Activated T-helper 1 cell treated with Interleukin-2 at 50 U/mL for 16 hours (primary cell): ENCODE measurements at regions not wholly inside any gene's neighbourhood (a gene's known extent, or its start where the extent isn't known, plus 50 kb on each side); places are given as distances from the start of the nearest gene placed in this dataset.

Source experiments
- DNase-seq: peaks from one replicate; pipeline ENCODE4 v3.0.0-alpha.2; 2020; ENCODE audit warnings: low read depth

DNA sequence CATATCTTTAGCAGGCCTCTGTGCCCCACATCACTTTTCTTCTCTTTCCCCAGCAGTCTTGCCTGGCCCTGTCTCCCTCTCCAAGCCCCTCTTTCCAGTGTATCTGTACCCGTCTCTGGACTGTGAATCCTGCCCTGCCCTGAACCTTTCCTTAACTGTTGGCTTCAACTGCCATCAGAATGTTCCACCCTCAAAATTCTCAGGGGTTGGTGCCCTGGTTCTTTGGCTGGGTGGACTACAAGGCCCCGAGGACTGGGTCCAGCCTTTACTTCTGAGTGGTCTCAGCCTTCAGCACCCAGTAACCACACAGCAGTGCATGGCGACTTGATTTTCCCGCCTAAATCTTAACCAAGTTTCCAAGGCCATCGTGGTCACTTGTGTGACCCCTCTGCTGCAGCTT is 333.5 kb upstream of the RGMA start:
- no peak for DNase-seq

DNA sequence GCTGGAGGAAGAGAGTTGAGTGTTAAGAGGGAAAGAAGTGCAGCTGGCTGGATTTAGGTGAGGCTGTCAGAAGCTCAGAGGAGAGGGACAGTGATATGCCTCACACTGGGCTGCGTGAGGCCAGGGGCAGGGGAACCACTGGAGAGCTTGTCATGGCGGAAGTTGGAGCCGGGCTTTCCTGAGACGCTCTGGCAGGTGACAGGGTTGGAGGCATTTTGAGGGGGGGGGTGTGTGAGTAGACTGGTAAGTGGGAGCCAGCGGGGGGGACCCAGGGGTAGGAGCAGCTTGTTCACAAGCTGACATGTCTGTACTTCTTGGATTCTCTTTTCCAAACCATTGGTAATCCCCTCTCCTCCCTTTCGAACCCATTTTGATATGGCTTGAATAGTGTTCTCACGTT is 331.5 kb upstream of the RGMA start:
- DNase-seq: no peak

DNA sequence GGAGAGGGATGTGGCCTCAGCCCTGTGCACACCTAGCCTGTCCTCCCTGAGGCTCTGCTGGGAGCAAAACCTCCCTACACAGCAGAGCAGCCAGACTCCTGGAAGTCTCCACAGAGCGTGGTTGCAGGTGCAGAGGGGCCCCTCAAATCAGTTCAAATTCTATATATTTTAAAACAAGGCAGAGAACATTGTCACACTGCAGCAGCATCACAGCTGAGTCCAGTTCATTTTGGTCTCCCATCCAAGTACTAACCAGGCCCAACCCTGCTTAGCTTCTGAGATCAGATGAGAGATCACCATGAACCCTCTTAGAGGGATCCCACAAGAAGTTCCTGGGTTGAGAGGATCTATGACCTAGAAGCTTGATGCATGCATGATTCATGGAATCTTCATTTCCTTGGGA is 331.0 kb upstream of the RGMA start:
- DNase-seq: no peak

DNA sequence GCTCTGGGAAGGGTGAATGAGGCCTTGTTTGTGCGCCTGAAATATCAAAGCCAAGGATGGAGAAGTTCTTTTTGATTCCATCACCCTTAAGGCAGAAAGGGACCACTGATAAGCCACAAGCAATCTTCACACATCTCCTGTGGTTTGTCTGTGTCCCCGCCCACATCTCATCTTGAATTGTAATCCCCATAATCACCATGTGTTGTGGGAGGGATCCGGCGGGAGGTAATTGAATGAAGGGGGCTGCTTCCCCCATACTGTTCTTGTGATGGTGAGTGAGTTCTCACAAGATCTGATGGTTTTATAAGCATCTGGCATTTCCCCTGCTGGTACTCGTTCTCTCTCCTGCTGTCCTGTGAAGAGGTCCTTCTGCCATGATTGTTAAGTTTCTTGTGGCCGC is 329.6 kb upstream of the RGMA start:
- DNase-seq: no peak

DNA sequence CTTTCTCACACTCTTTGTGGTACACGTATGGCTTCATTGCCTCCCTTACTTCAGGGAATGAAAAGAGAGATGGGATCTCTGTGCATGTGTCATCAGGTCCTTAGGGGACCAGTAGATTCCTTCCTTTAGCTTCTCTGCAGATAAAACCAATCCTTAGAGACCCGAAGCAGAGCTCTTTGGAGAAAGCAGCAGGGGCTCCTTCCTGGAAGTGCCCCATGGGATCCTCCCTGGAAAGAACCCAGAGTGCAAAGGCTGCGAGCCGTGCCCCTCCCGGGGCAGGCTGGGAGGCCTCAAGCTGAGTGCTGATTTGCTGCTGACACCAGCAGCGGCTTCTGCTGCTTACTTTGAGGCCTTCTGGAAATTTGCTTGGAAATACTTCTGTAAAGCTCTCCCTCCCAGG is 328.6 kb upstream of the RGMA start:
- no peak for DNase-seq

DNA sequence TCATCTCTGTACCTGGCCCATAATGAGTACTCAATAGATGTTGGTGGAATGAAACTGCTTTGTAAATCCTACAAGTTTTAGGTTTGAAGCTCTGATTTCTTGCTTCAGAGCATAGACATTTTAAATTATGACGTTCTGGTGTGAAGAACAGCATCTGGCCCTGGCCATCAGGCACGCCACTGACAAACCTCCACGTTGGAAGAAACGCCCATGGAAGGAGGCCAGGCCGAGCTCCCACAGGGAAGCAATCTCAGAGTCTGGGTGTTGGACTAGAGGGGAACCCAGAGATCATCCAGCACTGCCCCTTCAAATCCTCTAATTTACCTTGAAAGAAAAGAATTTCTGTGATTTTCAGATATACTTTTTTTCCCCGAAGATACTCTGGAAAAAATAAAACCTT is 328.1 kb upstream of the RGMA start:
- DNase-seq: no peak

DNA sequence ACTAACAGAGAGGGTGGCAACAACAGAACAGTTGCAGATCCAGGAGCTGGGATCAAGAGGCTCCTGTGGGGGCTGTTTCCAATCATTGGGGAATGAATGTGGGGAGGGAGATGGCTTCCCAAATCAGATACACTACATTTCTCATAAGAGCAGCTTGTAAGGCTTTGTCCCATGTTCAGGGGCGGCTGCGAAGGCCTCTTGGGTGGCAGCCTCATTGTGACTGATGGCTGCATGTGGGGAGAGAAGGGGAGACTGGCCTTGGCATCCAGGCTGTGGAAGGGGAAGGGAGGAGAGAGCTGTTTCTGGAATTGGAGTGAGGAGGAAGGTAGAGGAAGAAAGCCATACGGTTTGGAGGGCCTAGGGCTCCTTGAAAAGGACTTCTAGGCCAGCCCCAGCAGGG is 326.6 kb upstream of the RGMA start:
- no peak for DNase-seq

DNA sequence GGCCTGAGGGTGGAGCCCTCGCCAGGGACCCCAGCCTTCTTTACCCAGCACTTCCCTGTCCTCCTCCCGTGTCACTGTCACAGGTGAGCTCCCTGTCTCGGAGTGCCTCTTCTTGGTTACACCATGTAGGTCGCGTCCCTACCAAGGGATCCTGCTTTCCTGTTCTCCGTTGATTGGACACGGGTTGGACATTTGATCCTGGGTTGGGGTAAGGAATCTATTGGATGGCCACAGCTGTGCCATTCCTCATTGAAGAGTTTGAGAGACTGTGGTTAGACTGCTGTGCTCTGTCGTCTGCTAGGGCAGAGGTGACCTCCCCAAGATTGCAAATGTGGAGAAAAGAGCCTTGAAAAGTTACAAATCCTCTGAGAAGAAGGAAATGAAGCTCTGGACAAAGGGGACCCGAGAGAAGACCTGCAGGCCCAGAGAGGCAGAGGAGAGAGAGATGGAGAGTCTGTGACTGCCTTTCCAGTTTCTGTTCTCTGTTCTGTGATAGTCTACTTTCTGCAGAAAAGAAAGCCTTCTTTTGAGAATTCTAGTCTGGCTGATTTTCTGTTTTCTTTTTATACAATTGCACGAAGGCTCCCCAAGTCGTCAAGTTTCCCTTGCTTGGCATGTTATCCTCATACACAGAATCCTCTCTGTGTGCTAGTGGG is 325.7 kb upstream of the RGMA start:
- no peak for DNase-seq

DNA sequence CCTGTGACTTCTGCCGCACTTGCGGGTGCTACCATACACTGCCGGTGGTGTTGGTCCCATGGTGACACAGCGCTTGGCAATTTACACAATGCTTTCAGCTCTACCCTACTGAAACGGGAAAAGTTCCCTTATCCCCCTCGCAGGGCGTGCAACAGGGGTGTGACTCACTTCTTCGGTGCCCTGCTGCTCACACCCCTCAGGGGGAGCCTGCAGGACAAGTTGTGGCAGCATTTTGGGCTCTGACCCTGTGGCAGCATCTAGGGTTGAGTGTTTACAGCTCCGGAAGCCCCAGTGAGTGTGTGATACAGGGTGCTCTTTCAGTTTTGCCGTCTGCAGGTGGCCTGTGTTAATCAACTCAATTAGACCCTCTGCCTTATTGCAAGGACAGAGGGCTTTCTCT is 324.7 kb upstream of the RGMA start:
- no peak for DNase-seq

DNA sequence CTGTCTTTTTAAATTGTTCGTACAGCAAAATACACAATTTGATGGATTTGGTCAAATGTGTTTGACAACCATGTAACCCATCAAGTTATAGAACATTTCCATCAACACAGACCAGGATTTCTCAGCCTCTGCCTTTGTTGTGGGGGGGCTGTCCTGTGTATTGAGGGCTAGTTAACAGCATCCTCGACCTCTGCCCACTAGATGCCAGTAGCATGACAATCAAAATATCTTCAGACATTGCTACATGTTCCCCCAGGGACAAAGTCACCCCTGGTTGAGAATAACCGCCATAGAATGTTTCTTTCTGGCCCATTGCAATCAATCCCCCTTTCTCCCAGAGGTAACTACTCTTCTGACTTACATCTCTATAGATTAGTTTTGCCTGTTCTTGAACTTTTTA is 310.1 kb upstream of the RGMA start:
- DNase-seq: no peak

DNA sequence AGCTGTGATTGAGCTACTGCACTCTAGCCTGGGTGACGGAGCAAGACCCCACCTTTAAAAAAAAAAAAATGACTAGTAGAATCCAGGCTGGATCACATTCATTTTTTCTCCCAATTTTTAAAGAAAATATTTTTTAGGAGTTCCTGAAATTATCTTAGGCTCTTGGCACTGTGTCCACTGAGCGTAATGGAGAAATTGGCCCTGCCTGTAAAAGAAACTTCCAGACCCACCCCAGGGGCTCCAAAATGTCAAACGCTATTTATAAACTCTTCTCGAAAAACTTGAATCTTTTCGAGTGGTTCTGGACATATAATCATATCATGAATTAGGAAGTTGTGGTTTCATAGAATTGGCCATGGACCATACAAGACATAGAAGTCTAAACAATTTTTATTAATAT is 300.2 kb upstream of the RGMA start:
- DNase-seq: no peak

DNA sequence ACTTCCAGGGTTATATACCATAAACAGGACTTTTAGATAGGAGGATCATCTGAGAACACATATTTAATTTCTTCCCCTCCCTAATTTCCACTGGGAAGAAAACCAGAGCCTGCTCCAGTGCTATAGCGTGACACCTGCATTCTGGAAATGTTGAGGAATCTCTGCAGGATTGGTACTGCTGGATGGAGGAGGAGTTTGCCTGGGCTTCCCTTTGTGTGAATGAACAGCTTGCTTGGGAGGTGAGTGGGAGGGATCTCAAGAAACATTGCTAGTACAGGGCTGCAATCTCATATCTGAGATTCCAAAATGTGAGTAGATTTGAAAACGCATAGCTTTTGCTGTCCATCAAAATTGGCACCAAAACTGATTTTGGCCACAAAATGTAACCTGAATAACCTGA is 295.9 kb upstream of the RGMA start:
- DNase-seq: no peak

DNA sequence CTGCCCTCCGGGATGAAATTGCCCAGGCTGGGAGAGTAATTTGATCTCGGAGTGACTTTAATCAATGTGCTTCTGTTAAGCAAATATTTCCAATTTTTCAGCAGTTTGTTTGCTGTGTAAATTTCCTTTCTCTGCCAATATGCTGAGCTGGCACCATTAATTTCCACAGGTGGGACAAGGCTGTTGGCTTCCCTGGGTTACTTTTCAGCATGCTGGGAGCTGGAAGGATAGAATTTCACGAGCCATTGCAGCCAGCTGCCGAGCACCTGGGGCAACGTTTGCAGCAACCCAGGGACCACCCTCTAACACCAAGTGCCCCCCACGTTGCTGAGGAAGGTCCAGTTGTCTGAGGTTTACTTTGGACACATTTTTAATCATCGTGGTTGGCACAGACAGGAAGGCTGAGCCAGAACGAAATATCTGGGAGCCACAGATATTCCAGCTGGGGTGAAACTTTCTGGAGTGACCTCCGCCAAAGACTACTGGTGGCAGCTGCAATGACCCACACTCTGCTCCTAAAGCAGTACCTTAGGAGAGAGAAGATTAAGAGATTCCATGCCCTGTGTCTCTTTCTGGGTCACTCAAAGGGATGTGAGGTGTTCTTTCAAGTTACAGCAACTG is 293.3 kb upstream of the RGMA start:
- DNase-seq: no peak

DNA sequence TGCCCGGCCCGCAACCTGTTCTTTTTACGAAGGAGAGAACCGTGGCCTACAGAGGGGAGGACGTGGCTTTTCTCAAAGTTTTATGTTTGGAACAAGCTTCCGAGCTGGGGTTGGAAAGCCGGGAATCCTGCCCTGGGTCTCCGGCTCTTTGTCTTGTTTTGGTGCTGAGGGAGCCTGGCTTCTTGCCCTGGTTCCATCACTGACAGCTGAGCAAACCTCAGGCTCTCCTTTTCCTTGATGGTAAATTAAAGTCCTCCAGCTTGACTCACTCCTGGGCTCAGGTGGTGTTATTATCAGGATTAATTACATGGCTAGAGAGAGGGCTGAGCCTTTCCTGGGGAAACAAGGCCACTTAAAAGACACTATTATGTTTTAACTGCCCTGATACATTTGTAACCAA is 289.5 kb upstream of the RGMA start:
- no peak for DNase-seq

DNA sequence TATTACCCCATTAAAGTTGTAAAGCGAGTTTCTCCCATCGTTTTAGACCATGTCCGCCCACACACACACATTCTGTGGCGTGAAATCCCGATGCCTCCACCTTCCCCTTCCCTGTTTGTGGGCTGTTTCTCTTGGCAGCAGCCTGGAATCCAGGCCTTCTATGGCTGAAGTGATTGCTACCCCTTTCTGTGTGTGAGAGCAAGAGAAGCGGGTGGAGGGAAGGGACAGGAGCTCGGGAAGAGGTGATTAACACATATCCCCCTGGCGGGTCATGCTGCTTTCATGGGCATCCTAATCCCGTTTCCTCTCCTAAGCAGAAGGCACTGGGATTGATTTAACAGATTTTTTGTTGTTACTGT is 283.8 kb upstream of the RGMA start:
- no peak for DNase-seq

DNA sequence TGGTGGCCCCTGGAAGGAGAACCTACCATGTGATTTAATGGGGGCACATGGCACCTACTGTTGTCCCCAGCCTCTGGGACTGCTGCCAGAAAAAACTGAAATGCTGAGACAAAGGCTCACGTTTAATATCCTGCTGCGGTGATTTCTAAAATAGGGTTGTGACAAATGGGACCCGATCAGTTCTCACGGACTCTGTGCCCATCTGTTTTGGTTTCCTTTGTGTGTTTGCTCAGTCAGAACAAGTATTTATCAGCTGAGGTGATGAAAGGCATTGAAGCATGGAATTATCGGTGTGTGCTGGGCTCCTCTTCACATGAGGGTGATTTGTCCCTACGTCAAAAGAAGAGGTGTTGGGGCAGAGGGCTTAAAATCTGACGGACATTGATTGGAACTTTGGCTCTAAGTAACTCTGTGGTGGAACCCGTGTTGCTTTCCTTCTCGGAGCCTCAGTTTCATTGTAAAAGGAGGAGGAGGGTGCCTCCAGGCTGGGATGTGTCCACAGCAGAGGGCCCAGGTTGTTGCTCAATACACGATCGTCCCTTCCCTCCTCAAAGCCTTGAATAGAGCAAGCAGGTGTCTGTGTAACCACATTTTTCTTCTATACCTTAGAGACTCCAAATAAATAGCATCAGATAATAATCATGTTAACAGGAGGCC is 283.3 kb upstream of the RGMA start:
- no peak for DNase-seq

DNA sequence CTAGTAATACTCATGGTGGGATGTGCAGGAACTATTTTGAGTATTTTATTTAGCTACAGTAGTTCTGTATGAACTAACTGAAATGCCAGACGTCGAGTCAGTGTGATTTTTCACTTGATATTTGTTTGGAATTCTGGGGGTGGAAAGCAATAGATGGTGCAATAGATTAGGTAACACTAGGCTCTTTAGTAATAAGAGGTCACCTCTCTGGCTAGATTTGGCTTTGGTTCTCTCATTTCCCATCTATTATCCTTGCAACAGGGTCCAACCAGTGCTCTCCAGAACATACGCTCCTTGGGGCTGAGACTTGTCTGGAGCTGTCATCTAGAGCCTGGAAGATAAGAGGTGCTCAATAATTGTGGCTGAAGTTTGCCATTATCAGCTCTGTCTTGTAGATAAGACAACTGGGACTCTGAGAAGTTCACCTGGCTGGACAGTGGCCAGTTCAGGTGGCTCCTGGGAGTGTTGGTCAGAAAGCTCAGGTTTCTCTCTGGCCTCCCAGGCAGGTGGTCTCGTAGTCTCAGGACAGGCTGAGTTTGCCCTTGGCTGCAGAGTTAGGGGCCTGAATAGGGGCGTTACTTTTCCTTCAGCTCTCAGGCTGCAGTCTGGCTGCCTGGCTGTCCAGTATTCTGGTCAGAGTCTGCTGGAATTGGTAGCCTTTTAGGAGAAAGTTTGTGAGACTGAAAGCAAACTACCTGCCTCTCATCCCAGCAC is 277.5 kb upstream of the RGMA start:
- no peak for DNase-seq

DNA sequence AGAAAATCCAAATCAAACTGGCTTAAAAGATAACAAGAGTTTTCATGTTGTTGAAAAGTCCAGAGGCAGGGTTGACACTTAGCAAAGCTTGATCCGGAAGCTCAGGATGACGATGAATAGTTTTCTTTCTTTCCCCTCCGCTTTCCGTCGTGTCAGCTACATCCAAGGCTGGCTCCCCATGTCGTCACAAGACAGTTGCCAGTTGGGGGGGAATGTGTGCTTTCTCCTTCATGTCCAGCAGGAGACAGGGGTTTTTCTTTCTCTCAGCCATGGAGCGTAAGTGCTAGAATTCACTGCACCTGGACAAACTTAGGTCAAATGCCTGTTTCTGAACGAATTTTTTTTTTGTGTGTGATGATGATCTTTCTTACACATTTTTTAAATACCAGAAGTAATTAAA is 273.8 kb upstream of the RGMA start:
- DNase-seq: no peak

DNA sequence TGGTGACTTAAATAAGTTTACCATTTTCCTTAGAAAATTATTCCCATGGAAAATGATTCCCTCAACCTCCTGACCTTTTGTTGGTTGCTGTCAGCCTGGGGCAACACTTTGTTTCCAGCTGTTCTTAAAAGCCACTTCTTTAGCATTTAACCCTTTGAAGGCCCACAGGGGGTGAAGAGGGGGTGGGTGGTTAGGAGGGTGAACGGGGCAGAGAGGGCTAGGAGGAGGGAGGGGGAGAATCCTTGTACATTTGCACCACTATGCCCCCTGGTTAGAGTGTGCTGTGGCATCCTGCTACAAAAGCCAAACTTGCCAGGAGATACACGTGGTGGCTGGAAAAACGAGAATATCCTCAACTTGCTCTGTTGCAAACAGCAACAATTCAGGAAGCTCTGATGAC is 273.2 kb upstream of the RGMA start:
- DNase-seq: no peak

DNA sequence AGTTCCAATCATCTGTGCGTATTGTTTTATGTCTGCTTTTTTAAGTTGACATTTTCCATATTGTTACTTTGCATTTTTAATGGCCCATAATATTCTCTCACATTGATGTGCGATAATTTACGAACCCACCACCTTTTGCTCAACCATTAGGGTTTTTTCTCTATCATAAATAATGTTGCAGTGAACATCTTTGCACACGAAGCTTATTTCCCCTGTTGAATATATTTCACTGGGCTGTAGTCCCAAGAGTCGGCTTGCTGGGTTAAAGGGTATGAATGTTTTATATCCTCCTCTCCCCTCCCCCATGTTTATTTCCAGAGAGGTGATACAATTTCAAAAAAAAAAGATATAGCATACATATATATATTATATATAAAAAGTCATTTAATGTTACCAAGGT is 272.7 kb upstream of the RGMA start:
- DNase-seq: no peak

DNA sequence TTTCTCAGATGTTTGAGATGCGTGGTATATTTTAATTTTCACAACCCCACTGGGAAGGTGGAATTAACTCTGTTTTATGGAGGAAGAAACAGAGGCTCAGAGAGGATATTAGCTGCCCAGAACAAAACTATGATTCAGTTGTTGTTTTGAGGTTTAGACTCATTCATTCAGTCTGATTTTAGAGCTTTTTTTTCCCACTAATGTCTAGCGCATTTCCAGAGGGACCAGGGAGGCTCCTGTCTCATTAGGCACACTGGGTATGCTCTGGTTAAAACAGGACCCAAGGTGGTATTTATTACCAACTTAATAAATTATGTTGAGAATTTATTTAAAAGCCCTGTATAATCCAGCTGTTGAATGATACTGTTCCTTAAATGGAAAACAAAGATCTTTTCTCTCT is 272.0 kb upstream of the RGMA start:
- no peak for DNase-seq

DNA sequence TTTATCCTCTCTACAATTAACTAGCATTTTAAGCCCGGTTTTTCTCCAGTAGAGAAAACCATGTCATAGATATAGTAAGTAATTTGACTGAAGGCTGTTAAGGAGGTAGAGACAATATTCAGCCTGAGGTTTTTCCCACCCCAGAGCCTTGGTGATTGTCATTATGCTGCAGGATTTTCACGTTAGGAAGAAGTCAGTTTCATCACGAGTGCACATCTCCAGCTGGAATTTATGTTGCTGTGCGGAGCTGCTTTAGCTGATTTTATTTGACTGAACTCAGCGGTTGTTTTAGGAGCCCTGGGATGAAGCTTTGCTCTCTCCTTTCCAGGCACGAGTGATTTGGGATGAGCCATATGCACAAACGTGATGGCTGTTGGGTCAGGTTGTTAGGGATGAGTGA is 271.3 kb upstream of the RGMA start:
- DNase-seq: no peak

DNA sequence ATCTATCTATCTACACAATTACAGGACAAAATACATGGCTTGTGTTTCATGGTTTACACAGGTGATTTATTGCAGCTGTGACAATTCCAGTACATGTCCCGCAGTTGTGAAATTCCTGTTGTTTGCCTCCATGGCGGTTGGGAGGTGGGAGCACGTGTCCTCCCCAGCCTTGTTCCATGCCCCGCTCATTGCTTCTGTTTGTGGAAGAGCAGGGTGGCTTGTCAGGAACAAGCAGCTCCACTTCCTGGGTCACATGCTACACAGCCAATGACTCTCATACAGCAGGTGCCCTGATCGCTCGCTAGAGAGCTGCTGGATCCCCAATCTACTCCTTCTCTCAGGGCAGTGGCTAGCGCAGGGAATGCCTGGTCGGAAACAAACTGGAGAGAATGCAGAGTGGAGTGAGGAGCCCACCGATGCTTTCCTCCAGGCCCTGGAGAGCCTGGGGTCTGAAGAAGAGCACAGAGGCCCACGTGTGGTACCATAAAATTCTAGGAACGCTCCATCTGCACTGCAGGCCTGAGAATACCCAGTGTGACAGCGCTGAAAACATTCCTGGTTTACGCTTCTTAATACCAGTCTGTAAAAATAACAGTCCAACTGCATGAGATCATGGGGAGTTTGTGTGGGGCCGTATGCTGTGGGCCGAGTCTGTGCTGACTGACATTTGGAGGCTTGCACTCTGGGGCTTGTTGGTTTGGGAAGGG is 270.6 kb upstream of the RGMA start:
- no peak for DNase-seq
